Mammary epithelial cell (primary cell): ENCODE measurements at regions not wholly inside any gene's neighbourhood (a gene's known extent, or its start where the extent isn't known, plus 50 kb on each side); places are given as distances from the start of the nearest gene placed in this dataset.

ENCODE experiments used
- CTCF ChIP-seq, 2 donors: IDR thresholded peaks in 1 of 2; conservative IDR thresholded peaks in 1 of 2; 2 replicates each; pipeline ENCODE4 v1.5.1; 2011 to 2012; ENCODE audit warnings: inconsistent platforms in 2 of 2, low read length in 2 of 2, mild to moderate bottlenecking in 2 of 2, control low read depth in 1 of 2, low read depth in 1 of 2; ENCODE audit not compliant: insufficient read depth in 1 of 2; ENCODE audit errors: extremely low read depth in 1 of 2
- EZH2 ChIP-seq: IDR thresholded peaks from 2 replicates; pipeline ENCODE4 v1.6.1; 2012; ENCODE audit warnings: low read length, inconsistent platforms, borderline replicate concordance

- TF ChIP-seq CTCF (conservative IDR thresholded peaks at IDR 0.05 in 1 of 2, IDR thresholded peaks at IDR 0.05 in 1 of 2; ENCODE audit: extremely low read depth in 1 of 2, insufficient read depth in 1 of 2, low read depth in 1 of 2, low read length in 2 of 2) = no peak
- no peak for TF ChIP-seq EZH2
Observed at GRCh38 chr4:110294165-110294564, 95.8 kb upstream of the ELOVL6 start.
